ENCODE measurements at regions not wholly inside any gene's neighbourhood (a gene's known extent, or its start where the extent isn't known, plus 50 kb on each side); places are given as distances from the start of the nearest gene placed in this dataset.

GRCh38 chr20:58084966-58085365 lies 143.5 kb downstream of the ANKRD60 start:
- Histone ChIP-seq H3K27me3 (ENCODE audit: control insufficient read depth, insufficient read depth, low read length) (no peaks in the 10 kb centered on the region), H3K9me3 (ENCODE audit: control insufficient read depth, insufficient read depth, low read length) (no peaks in the 10 kb centered on the region), H3K27ac (ENCODE audit: low read depth, low read length) (no peak overlapping the region), H3K4me3 (ENCODE audit: low read depth, low read length) (no peak overlapping the region)
- no peak for DNase-seq (ENCODE audit: low read depth, low spot score)
- ChIA-PET CTCF (interaction anchor here (0.6 kb wide), 1 partner anchor 486 kb away, joined by 3 read pairs; no protein-coding TSS in a partner anchor), POLR2A (no interaction called here)
- no peak for TF ChIP-seq CTCF (IDR thresholded peaks at IDR 0.05; ENCODE audit: low read depth, low read length)

GRCh38 chr20:58084566-58084965 lies 143.9 kb downstream of the ANKRD60 start:
- ChIA-PET POLR2A (no interaction called here), CTCF (interaction anchor here (0.6 kb wide), 1 partner anchor 486 kb away, joined by 3 read pairs; no protein-coding TSS in a partner anchor)

GRCh38 chr20:58081846-58082245 lies 146.6 kb downstream of the ANKRD60 start:
- H3K27me3 ChIP-seq (ENCODE audit: control insufficient read depth, insufficient read depth, low read length), result no peaks in the 10 kb centered on the region
- no peaks in the 10 kb centered on the region for H3K9me3 ChIP-seq (ENCODE audit: control insufficient read depth, insufficient read depth, low read length)
- ChIA-PET CTCF (interaction anchor here (1.0 kb wide), 1 partner anchor 460 kb away, joined by 3 read pairs; no protein-coding TSS in a partner anchor), POLR2A (no interaction called here)
- no peak for DNase-seq (ENCODE audit: low read depth, low spot score)
- TF ChIP-seq CTCF (IDR thresholded peaks at IDR 0.05; ENCODE audit: low read depth, low read length), result no peak
- H3K27ac ChIP-seq (ENCODE audit: low read depth, low read length), result no peak overlapping the region
- no peak overlapping the region for H3K4me3 ChIP-seq (ENCODE audit: low read depth, low read length)

More at GRCh38 chr20:58084566-58084965, 143.9 kb downstream of the ANKRD60 start:
- Histone ChIP-seq H3K27me3 (ENCODE audit: control insufficient read depth, insufficient read depth, low read length) (no peaks in the 10 kb centered on the region), H3K9me3 (ENCODE audit: control insufficient read depth, insufficient read depth, low read length) (no peaks in the 10 kb centered on the region), H3K27ac (ENCODE audit: low read depth, low read length) (no peak overlapping the region), H3K4me3 (ENCODE audit: low read depth, low read length) (no peak overlapping the region)
- TF ChIP-seq CTCF (IDR thresholded peaks at IDR 0.05; ENCODE audit: low read depth, low read length), result no peak
- no peak for DNase-seq (ENCODE audit: low read depth, low spot score)

GRCh38 chr20:58078741-58079522 lies 149.5 kb downstream of the ANKRD60 start:
- no peak for DNase-seq (ENCODE audit: low read depth, low spot score)

More at GRCh38 chr20:58078741-58079522, 149.5 kb downstream of the ANKRD60 start:
- Histone ChIP-seq H3K4me3 (ENCODE audit: low read depth, low read length) (no peak overlapping the region), H3K27ac (ENCODE audit: low read depth, low read length) (no peak overlapping the region), H3K9me3 (ENCODE audit: control insufficient read depth, insufficient read depth, low read length) (no peaks in the 10 kb centered on the region), H3K27me3 (ENCODE audit: control insufficient read depth, insufficient read depth, low read length) (no peaks in the 10 kb centered on the region)
- TF ChIP-seq CTCF (IDR thresholded peaks at IDR 0.05; ENCODE audit: low read depth, low read length), result no peak
- POLR2A ChIA-PET, result no interaction called here
- CTCF ChIA-PET, result interaction anchor here (0.5 kb wide), 1 partner anchor 478 kb away, joined by 3 read pairs; no protein-coding TSS in a partner anchor

All from AG04450 (cell line).